ENCODE measurements at regions not wholly inside any gene's neighbourhood (a gene's known extent, or its start where the extent isn't known, plus 50 kb on each side); places are given as distances from the start of the nearest gene placed in this dataset.
"Not testable (repeated sequence)": the region's sequence is repeated elsewhere in the genome, so short reads cannot be mapped to it uniquely, and the experiment has no call there.

GRCh38 chr3:104031598-104031997 is 1335.1 kb upstream of the ALCAM start:
- Mint-ChIP-seq H3K4me1 (no peaks in the 10 kb centered on the region), H3K27me3 (ENCODE audit: low read depth) (no peaks in the 10 kb centered on the region), H3K27ac (no peak overlapping the region), H3K36me3 (ENCODE audit: low read depth) (no peaks in the 10 kb centered on the region), H3K4me3 (no peak overlapping the region), H3K9me3 (peaks cover 15% of the 10 kb centered on the region)
- TF ChIP-seq CTCF (IDR thresholded peaks at IDR 0.05; ENCODE audit: unreplicated experiment in 3 of 3), result no peak

DNA sequence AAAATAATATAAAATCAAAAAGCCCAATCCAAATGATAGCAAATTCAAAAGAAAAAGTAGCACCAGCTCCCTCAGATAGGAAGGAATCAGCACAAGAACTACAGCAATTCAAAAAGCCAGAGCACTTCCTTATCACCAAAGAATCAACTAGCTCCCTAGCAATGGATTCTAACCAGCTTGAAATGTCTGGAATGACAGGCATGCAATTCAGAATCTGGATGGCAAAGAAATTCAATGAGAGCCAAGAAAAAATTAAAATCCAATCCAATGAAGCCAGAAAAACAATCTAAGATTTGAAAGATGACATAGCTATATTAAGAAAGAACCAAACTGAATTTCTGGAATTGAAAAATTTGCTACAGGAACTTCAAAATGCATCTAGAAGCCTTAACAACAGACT is 1334.4 kb upstream of the ALCAM start:
- no peaks in the 10 kb centered on the region for H3K27me3 Mint-ChIP-seq (ENCODE audit: low read depth)
- no peaks in the 10 kb centered on the region for H3K4me1 Mint-ChIP-seq
- H3K4me3 Mint-ChIP-seq, result no peak overlapping the region
- H3K27ac Mint-ChIP-seq, result no peak overlapping the region
- no peak for TF ChIP-seq CTCF (IDR thresholded peaks at IDR 0.05; ENCODE audit: unreplicated experiment in 3 of 3)
- peaks cover 16% of the 10 kb centered on the region for H3K9me3 Mint-ChIP-seq
- H3K36me3 Mint-ChIP-seq (ENCODE audit: low read depth), result no peaks in the 10 kb centered on the region

DNA sequence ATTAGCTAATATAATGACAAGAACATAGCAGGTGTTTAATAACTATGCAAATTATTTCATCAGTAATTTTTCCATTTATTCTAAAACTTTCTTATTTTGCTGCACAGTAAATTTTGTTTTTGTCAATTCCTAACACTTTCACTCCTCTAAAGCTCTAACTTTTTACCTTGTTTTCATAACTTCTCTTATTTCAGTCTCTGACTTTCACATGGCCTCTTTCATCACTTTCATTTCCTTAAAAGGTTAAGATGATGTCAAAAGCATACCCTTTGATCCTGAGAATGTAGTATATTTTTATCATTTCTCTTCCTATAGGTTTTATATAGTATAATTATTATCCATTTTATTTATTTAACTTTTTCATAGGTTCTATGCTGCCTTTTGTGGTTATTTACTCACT is 1325.8 kb upstream of the ALCAM start:
- H3K4me1 Mint-ChIP-seq, result no peaks in the 10 kb centered on the region

GRCh38 chr3:104043001-104043543 is 1323.6 kb upstream of the ALCAM start:
- H3K36me3 Mint-ChIP-seq (ENCODE audit: low read depth); H3K27ac Mint-ChIP-seq; H3K4me1 Mint-ChIP-seq; H3K4me3 Mint-ChIP-seq; H3K27me3 Mint-ChIP-seq (ENCODE audit: low read depth); H3K9me3 Mint-ChIP-seq: not testable (repeated sequence)

More for the DNA sequence above, 1325.8 kb upstream of the ALCAM start:
- Mint-ChIP-seq H3K4me3 (no peak overlapping the region), H3K27ac (no peak overlapping the region), H3K27me3 (ENCODE audit: low read depth) (no peaks in the 10 kb centered on the region), H3K9me3 (peaks cover 11% of the 10 kb centered on the region), H3K36me3 (ENCODE audit: low read depth) (no peaks in the 10 kb centered on the region)
- TF ChIP-seq CTCF (IDR thresholded peaks at IDR 0.05; ENCODE audit: unreplicated experiment in 3 of 3), result no peak

GRCh38 chr3:104044002-104044401 is 1322.7 kb upstream of the ALCAM start:
- H3K36me3 Mint-ChIP-seq (ENCODE audit: low read depth), result no peaks in the 10 kb centered on the region
- H3K4me1 Mint-ChIP-seq, result no peaks in the 10 kb centered on the region
- peaks cover under 1% of the 10 kb centered on the region for H3K9me3 Mint-ChIP-seq
- H3K27me3 Mint-ChIP-seq (ENCODE audit: low read depth), result no peaks in the 10 kb centered on the region
- H3K4me3 Mint-ChIP-seq, result no peak overlapping the region
- H3K27ac Mint-ChIP-seq, result no peak overlapping the region
- no peak for TF ChIP-seq CTCF (IDR thresholded peaks at IDR 0.05; ENCODE audit: unreplicated experiment in 3 of 3)

GRCh38 chr3:104066658-104067057 is 1300.1 kb upstream of the ALCAM start:
- no peaks in the 10 kb centered on the region for H3K27me3 Mint-ChIP-seq (ENCODE audit: low read depth)
- no peak overlapping the region for H3K4me3 Mint-ChIP-seq
- no peaks in the 10 kb centered on the region for H3K36me3 Mint-ChIP-seq (ENCODE audit: low read depth)
- peak overlapping the region; percentile 48 to 83 (median 60) for H3K27ac Mint-ChIP-seq
- TF ChIP-seq CTCF (IDR thresholded peaks at IDR 0.05; ENCODE audit: unreplicated experiment in 3 of 3), result no peak
- H3K4me1 Mint-ChIP-seq, result peaks cover 10% of the 10 kb centered on the region
- no peaks in the 10 kb centered on the region for H3K9me3 Mint-ChIP-seq
